ENCODE measurements at regions not wholly inside any gene's neighbourhood (a gene's known extent, or its start where the extent isn't known, plus 50 kb on each side); places are given as distances from the start of the nearest gene placed in this dataset.

GRCh38 chr4:179123084-179123483 is 1680.8 kb upstream of the AGA start:
- H3K9me3 ChIP-seq, result peaks cover 0 to 19% (median 3%) of the 10 kb centered on the region in 8 donors
- no peak overlapping the region for H3K27ac ChIP-seq
- H3K4me1 ChIP-seq, result no peaks in the 10 kb centered on the region
- no peak overlapping the region for H3K4me3 ChIP-seq
- intact Hi-C loops (cut with DNase I; ENCODE audit: low total_unique reads), result no loop called here
- no peaks in the 10 kb centered on the region for H3K36me3 ChIP-seq
- DNase-seq, result no peak
- no peaks in the 10 kb centered on the region for H3K27me3 ChIP-seq (replicated peaks in 1 of 7)
- 89 to 97% (median 93%) methylated on average over 2 of the region's 2 CpGs for WGBS, 5 donors
- TF ChIP-seq POLR2AphosphoS5 (IDR thresholded peaks at IDR 0.05), result no peak
- TF ChIP-seq CTCF (IDR thresholded peaks at IDR 0.05 in 8 of 11, conservative IDR thresholded peaks at IDR 0.05 in 3 of 11), result no peak
- no peak for TF ChIP-seq POLR2A (IDR thresholded peaks at IDR 0.05)

- Histone ChIP-seq H3K4me1 (no peaks in the 10 kb centered on the region), H3K9me3 (peaks cover 0 to 19% (median 3%) of the 10 kb centered on the region in 8 donors), H3K27ac (no peak overlapping the region), H3K4me3 (no peak overlapping the region), H3K36me3 (no peaks in the 10 kb centered on the region), H3K27me3 (replicated peaks in 1 of 7) (no peaks in the 10 kb centered on the region)
- TF ChIP-seq POLR2AphosphoS5 (IDR thresholded peaks at IDR 0.05) (no peak), CTCF (IDR thresholded peaks at IDR 0.05 in 8 of 11, conservative IDR thresholded peaks at IDR 0.05 in 3 of 11) (no peak), POLR2A (IDR thresholded peaks at IDR 0.05) (no peak)
- 83 to 96% (median 90%) methylated on average over 4 of the region's 4 CpGs for WGBS, 5 donors
- DNase-seq, result no peak
- intact Hi-C loops (cut with DNase I; ENCODE audit: low total_unique reads), result no loop called here
Measured at GRCh38 chr4:179124419-179124818, 1682.2 kb upstream of the AGA start.

GRCh38 chr4:179124957-179125356 is 1682.7 kb upstream of the AGA start:
- 60 to 75% (median 68%) methylated on average over 1 of the region's 1 CpG for WGBS, 5 donors
- Histone ChIP-seq H3K36me3 (no peaks in the 10 kb centered on the region), H3K27ac (no peak overlapping the region), H3K9me3 (peaks cover 0 to 19% (median 3%) of the 10 kb centered on the region in 8 donors), H3K4me1 (no peaks in the 10 kb centered on the region), H3K4me3 (no peak overlapping the region), H3K27me3 (replicated peaks in 1 of 7) (no peaks in the 10 kb centered on the region)
- intact Hi-C loops (cut with DNase I; ENCODE audit: low total_unique reads), result no loop called here
- TF ChIP-seq POLR2A (IDR thresholded peaks at IDR 0.05), result no peak
- no peak for TF ChIP-seq POLR2AphosphoS5 (IDR thresholded peaks at IDR 0.05)
- no peak for TF ChIP-seq CTCF (IDR thresholded peaks at IDR 0.05 in 8 of 11, conservative IDR thresholded peaks at IDR 0.05 in 3 of 11)
- no peak for DNase-seq

- Histone ChIP-seq H3K27me3 (replicated peaks in 1 of 7) (no peaks in the 10 kb centered on the region), H3K9me3 (peaks cover 0 to 19% (median 3%) of the 10 kb centered on the region in 8 donors), H3K36me3 (no peaks in the 10 kb centered on the region), H3K4me1 (no peaks in the 10 kb centered on the region), H3K27ac (no peak overlapping the region), H3K4me3 (no peak overlapping the region)
- TF ChIP-seq CTCF (IDR thresholded peaks at IDR 0.05 in 8 of 11, conservative IDR thresholded peaks at IDR 0.05 in 3 of 11) (no peak), POLR2A (IDR thresholded peaks at IDR 0.05) (no peak), POLR2AphosphoS5 (IDR thresholded peaks at IDR 0.05) (no peak)
- WGBS, 5 donors, result 63 to 75% (median 71%) methylated on average over 2 of the region's 2 CpGs
- intact Hi-C loops (cut with DNase I; ENCODE audit: low total_unique reads), result no loop called here
- DNase-seq, result no peak
Measured at GRCh38 chr4:179125870-179126269, 1683.6 kb upstream of the AGA start.
